ENCODE measurements at regions not wholly inside any gene's neighbourhood (a gene's known extent, or its start where the extent isn't known, plus 50 kb on each side); places are given as distances from the start of the nearest gene placed in this dataset.
"Not testable (repeated sequence)": the region's sequence is repeated elsewhere in the genome, so short reads cannot be mapped to it uniquely, and the experiment has no call there.

GRCh38 chr3:5709714-5710113 lies 522.2 kb downstream of the EDEM1 start:
- TF ChIP-seq CTCF (IDR thresholded peaks at IDR 0.05; ENCODE audit: unreplicated experiment), result no peak
- Mint-ChIP-seq H3K4me1 (ENCODE audit: low read depth, unreplicated experiment) (peaks cover 28% of the 10 kb centered on the region), H3K4me3 (ENCODE audit: low read depth, unreplicated experiment) (no peak overlapping the region), H3K27ac (ENCODE audit: unreplicated experiment) (no peak overlapping the region), H3K27me3 (ENCODE audit: unreplicated experiment) (no peaks in the 10 kb centered on the region), H3K36me3 (ENCODE audit: insufficient read depth, unreplicated experiment) (no peaks in the 10 kb centered on the region), H3K9me3 (ENCODE audit: low read depth, unreplicated experiment) (peaks cover 16% of the 10 kb centered on the region)
- no peak for DNase-seq
- CTCF ChIA-PET, result no interaction called here
- BruUV-seq (replicated peaks), result no TSS peak
- intact Hi-C loops (cut with micrococcal nuclease; ENCODE audit: unreplicated experiment), result no loop called here

DNA sequence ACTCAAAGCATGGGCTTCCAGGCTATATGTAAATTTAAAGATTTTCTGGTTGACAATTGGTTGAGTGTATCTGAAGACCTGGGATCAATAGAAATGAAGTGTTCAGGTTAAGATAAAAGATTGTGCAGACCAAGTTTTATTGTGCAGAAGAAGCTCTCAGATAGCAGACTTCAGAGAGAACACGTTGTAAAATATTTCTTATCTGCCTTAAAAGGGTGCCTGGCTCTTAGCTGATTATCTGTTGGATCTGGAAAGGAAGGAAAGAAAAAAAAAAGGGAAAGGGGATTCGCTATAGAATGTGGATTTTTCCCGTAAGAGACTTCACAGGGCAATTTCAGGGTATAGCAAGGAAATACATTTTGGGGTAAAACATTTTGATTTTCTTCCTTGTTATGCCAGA lies 523.2 kb downstream of the EDEM1 start:
- Mint-ChIP-seq H3K36me3 (ENCODE audit: insufficient read depth, unreplicated experiment) (no peaks in the 10 kb centered on the region), H3K9me3 (ENCODE audit: low read depth, unreplicated experiment) (peaks cover 16% of the 10 kb centered on the region)

GRCh38 chr3:5717254-5717653 lies 529.7 kb downstream of the EDEM1 start:
- no peak overlapping the region for H3K27ac Mint-ChIP-seq (ENCODE audit: unreplicated experiment)
- no peak for TF ChIP-seq CTCF (IDR thresholded peaks at IDR 0.05; ENCODE audit: unreplicated experiment)
- CTCF ChIA-PET, result no interaction called here
- no TSS peak for BruUV-seq (replicated peaks)
- intact Hi-C loops (cut with micrococcal nuclease; ENCODE audit: unreplicated experiment), result no loop called here
- H3K4me1 Mint-ChIP-seq (ENCODE audit: low read depth, unreplicated experiment), result peaks cover 13% of the 10 kb centered on the region
- no peaks in the 10 kb centered on the region for H3K27me3 Mint-ChIP-seq (ENCODE audit: unreplicated experiment)
- no peak for DNase-seq
- no peak overlapping the region for H3K4me3 Mint-ChIP-seq (ENCODE audit: low read depth, unreplicated experiment)
- no peaks in the 10 kb centered on the region for H3K36me3 Mint-ChIP-seq (ENCODE audit: insufficient read depth, unreplicated experiment)
- H3K9me3 Mint-ChIP-seq (ENCODE audit: low read depth, unreplicated experiment), result peaks cover 10% of the 10 kb centered on the region

More for the DNA sequence above, 523.2 kb downstream of the EDEM1 start:
- CTCF ChIA-PET, result no interaction called here
- DNase-seq, result no peak
- intact Hi-C loops (cut with micrococcal nuclease; ENCODE audit: unreplicated experiment), result no loop called here
- Mint-ChIP-seq H3K27ac (ENCODE audit: unreplicated experiment) (no peak overlapping the region), H3K4me3 (ENCODE audit: low read depth, unreplicated experiment) (no peak overlapping the region), H3K4me1 (ENCODE audit: low read depth, unreplicated experiment) (peaks cover 28% of the 10 kb centered on the region), H3K27me3 (ENCODE audit: unreplicated experiment) (no peaks in the 10 kb centered on the region)
- no peak for TF ChIP-seq CTCF (IDR thresholded peaks at IDR 0.05; ENCODE audit: unreplicated experiment)
- BruUV-seq (replicated peaks), result no TSS peak

GRCh38 chr3:5719668-5720067 lies 532.2 kb downstream of the EDEM1 start:
- H3K27me3 Mint-ChIP-seq (ENCODE audit: unreplicated experiment); CTCF ChIA-PET; H3K36me3 Mint-ChIP-seq (ENCODE audit: insufficient read depth, unreplicated experiment); BruUV-seq (replicated peaks); intact Hi-C loops (cut with micrococcal nuclease; ENCODE audit: unreplicated experiment); H3K4me3 Mint-ChIP-seq (ENCODE audit: low read depth, unreplicated experiment); H3K4me1 Mint-ChIP-seq (ENCODE audit: low read depth, unreplicated experiment); H3K9me3 Mint-ChIP-seq (ENCODE audit: low read depth, unreplicated experiment); DNase-seq; H3K27ac Mint-ChIP-seq (ENCODE audit: unreplicated experiment): not testable (repeated sequence)

GRCh38 chr3:5725801-5726200 lies 538.3 kb downstream of the EDEM1 start:
- Mint-ChIP-seq H3K27me3 (ENCODE audit: unreplicated experiment) (no peaks in the 10 kb centered on the region), H3K27ac (ENCODE audit: unreplicated experiment) (no peak overlapping the region), H3K36me3 (ENCODE audit: insufficient read depth, unreplicated experiment) (no peaks in the 10 kb centered on the region), H3K4me3 (ENCODE audit: low read depth, unreplicated experiment) (no peak overlapping the region), H3K4me1 (ENCODE audit: low read depth, unreplicated experiment) (peaks cover 8% of the 10 kb centered on the region), H3K9me3 (ENCODE audit: low read depth, unreplicated experiment) (peaks cover 8% of the 10 kb centered on the region)
- DNase-seq, result no peak
- CTCF ChIA-PET, result interaction anchor here (0.6 to 0.7 kb wide), 2 partner anchors 460 to 634 kb away, joined by 5 to 6 read pairs; no protein-coding TSS in a partner anchor
- intact Hi-C loops (cut with micrococcal nuclease; ENCODE audit: unreplicated experiment), result no loop called here
- no peak for TF ChIP-seq CTCF (IDR thresholded peaks at IDR 0.05; ENCODE audit: unreplicated experiment)
- no TSS peak for BruUV-seq (replicated peaks)

All from Calu3 (cell line).